DMS114 treated with DMSO at 0.1 percent for 48 hours (cell line): ENCODE measurements at regions not wholly inside any gene's neighbourhood (a gene's known extent, or its start where the extent isn't known, plus 50 kb on each side); places are given as distances from the start of the nearest gene placed in this dataset.
A peak's percentile ranks its signal among the peaks of the same experiment; 100 is the strongest.
"Not testable (repeated sequence)": the region's sequence is repeated elsewhere in the genome, so short reads cannot be mapped to it uniquely, and the experiment has no call there.

Source experiments
- DNase-seq: peaks from one replicate; lab custom pipeline; 2025; ENCODE audit not compliant: unreplicated experiment; lab: John Stamatoyannopoulos, UW

- not testable (repeated sequence) for DNase-seq
Observed at GRCh38 chr1:24268555-24268954, 50.6 kb upstream of the GRHL3 start.

- no peak for DNase-seq
Observed at GRCh38 chr1:24266998-24267397, 52.2 kb upstream of the GRHL3 start.

GRCh38 chr1:24266398-24266941, 52.7 kb upstream of the GRHL3 start:
- no peak for DNase-seq

GRCh38 chr1:24263746-24264145, 55.4 kb upstream of the GRHL3 start:
- no peak for DNase-seq

GRCh38 chr1:24263211-24263610, 55.9 kb upstream of the GRHL3 start:
- no peak for DNase-seq

- DNase-seq: no peak
Observed at GRCh38 chr1:24261977-24262376, 57.2 kb upstream of the GRHL3 start.

GRCh38 chr1:24258735-24259424, 60.3 kb upstream of the GRHL3 start:
- DNase-seq: no peak

- no peak for DNase-seq
Observed at GRCh38 chr1:24257373-24257772, 61.8 kb upstream of the GRHL3 start.

- no peak for DNase-seq
Observed at GRCh38 chr1:24256687-24257086, 62.5 kb upstream of the GRHL3 start.

GRCh38 chr1:24255226-24255625, 63.9 kb upstream of the GRHL3 start:
- no peak for DNase-seq

GRCh38 chr1:24254783-24255182, 64.4 kb upstream of the GRHL3 start:
- DNase-seq: no peak

GRCh38 chr1:24253571-24253970, 65.6 kb upstream of the GRHL3 start:
- no peak for DNase-seq

- DNase-seq: no peak
Observed at GRCh38 chr1:24252185-24252780, 65.2 kb upstream of the IFNLR1 start.

GRCh38 chr1:24251501-24251900, 64.4 kb upstream of the IFNLR1 start:
- no peak for DNase-seq

- DNase-seq: no peak
Observed at GRCh38 chr1:24250791-24251190, 63.7 kb upstream of the IFNLR1 start.

GRCh38 chr1:24250224-24250623, 63.1 kb upstream of the IFNLR1 start:
- no peak for DNase-seq

GRCh38 chr1:24248859-24249258, 61.8 kb upstream of the IFNLR1 start:
- DNase-seq: peak; percentile 1

- not testable (repeated sequence) for DNase-seq
Observed at GRCh38 chr1:24247337-24247736, 60.2 kb upstream of the IFNLR1 start.

GRCh38 chr1:24244519-24245268, 57.6 kb upstream of the IFNLR1 start:
- no peak for DNase-seq

GRCh38 chr1:24237750-24238395, 50.8 kb upstream of the IFNLR1 start:
- DNase-seq: no peak

GRCh38 chr1:24236789-24237371, 49.8 kb upstream of the IFNLR1 start:
- no peak for DNase-seq
